Mononuclear cell (primary cell): ENCODE measurements at regions not wholly inside any gene's neighbourhood (a gene's known extent, or its start where the extent isn't known, plus 50 kb on each side); places are given as distances from the start of the nearest gene placed in this dataset.

Experiments used
- H3K27me3 ChIP-seq: 2 replicates; pipeline ENCODE4 v1.6.0; 2011; ENCODE audit warnings: low read length, control low read depth; ENCODE audit not compliant: insufficient read depth
- H3K4me1 ChIP-seq: 2 replicates; pipeline ENCODE4 v1.5.1; 2011; ENCODE audit warnings: mild to moderate bottlenecking, low read length, control low read depth; ENCODE audit not compliant: insufficient read depth
- H3K4me3 ChIP-seq: 2 replicates; pipeline ENCODE4 v1.5.1; 2011; ENCODE audit warnings: mild to moderate bottlenecking, low read length, moderate library complexity
- H3K9me3 ChIP-seq: 2 replicates; pipeline ENCODE4 v1.5.1; 2011; ENCODE audit warnings: low read depth, mild to moderate bottlenecking, control low read depth, low read length

GRCh38 chrX:40420899-40421729 lies 159.7 kb upstream of the ATP6AP2 start:
- H3K9me3 ChIP-seq, result no peaks in the 10 kb centered on the region
- no peak overlapping the region for H3K4me3 ChIP-seq
- H3K27me3 ChIP-seq, result no peaks in the 10 kb centered on the region
- H3K4me1 ChIP-seq, result peaks cover 13% of the 10 kb centered on the region

- H3K4me3 ChIP-seq, result no peak overlapping the region
- H3K27me3 ChIP-seq, result no peaks in the 10 kb centered on the region
- H3K4me1 ChIP-seq, result peaks cover 13% of the 10 kb centered on the region
- no peaks in the 10 kb centered on the region for H3K9me3 ChIP-seq
Measured at GRCh38 chrX:40418813-40419195, 162.0 kb upstream of the ATP6AP2 start.

GRCh38 chrX:40418146-40418812 lies 162.5 kb upstream of the ATP6AP2 start:
- Histone ChIP-seq H3K9me3 (no peaks in the 10 kb centered on the region), H3K4me3 (no peak overlapping the region), H3K27me3 (no peaks in the 10 kb centered on the region), H3K4me1 (peaks cover 13% of the 10 kb centered on the region)

- H3K4me1 ChIP-seq, result peaks cover 13% of the 10 kb centered on the region
- no peak overlapping the region for H3K4me3 ChIP-seq
- no peaks in the 10 kb centered on the region for H3K9me3 ChIP-seq
- H3K27me3 ChIP-seq, result no peaks in the 10 kb centered on the region
Measured at GRCh38 chrX:40415675-40416074, 165.1 kb upstream of the ATP6AP2 start.

GRCh38 chrX:40414335-40414734 lies 166.4 kb upstream of the ATP6AP2 start:
- Histone ChIP-seq H3K4me3 (no peak overlapping the region), H3K4me1 (peaks cover 11% of the 10 kb centered on the region), H3K27me3 (no peaks in the 10 kb centered on the region), H3K9me3 (no peaks in the 10 kb centered on the region)

GRCh38 chrX:40411340-40412111 lies 169.2 kb upstream of the ATP6AP2 start:
- H3K4me3 ChIP-seq, result no peak overlapping the region
- H3K9me3 ChIP-seq, result no peaks in the 10 kb centered on the region
- no peaks in the 10 kb centered on the region for H3K4me1 ChIP-seq
- no peaks in the 10 kb centered on the region for H3K27me3 ChIP-seq

GRCh38 chrX:40410859-40411258 lies 169.9 kb upstream of the ATP6AP2 start:
- Histone ChIP-seq H3K4me3 (no peak overlapping the region), H3K27me3 (no peaks in the 10 kb centered on the region), H3K9me3 (no peaks in the 10 kb centered on the region), H3K4me1 (peaks cover 6% of the 10 kb centered on the region)

- no peaks in the 10 kb centered on the region for H3K27me3 ChIP-seq
- peaks cover 9% of the 10 kb centered on the region for H3K4me1 ChIP-seq
- H3K9me3 ChIP-seq, result no peaks in the 10 kb centered on the region
- H3K4me3 ChIP-seq, result no peak overlapping the region
Measured at GRCh38 chrX:40406330-40406859, 174.4 kb upstream of the ATP6AP2 start.

GRCh38 chrX:40405399-40405798 lies 175.4 kb upstream of the ATP6AP2 start:
- Histone ChIP-seq H3K4me3 (no peak overlapping the region), H3K9me3 (no peaks in the 10 kb centered on the region), H3K27me3 (no peaks in the 10 kb centered on the region), H3K4me1 (peaks cover 9% of the 10 kb centered on the region)

- Histone ChIP-seq H3K27me3 (no peaks in the 10 kb centered on the region), H3K9me3 (no peaks in the 10 kb centered on the region)
Measured at GRCh38 chrX:40403757-40404156, 177.0 kb upstream of the ATP6AP2 start.

GRCh38 chrX:40402831-40403533 lies 177.8 kb upstream of the ATP6AP2 start:
- Histone ChIP-seq H3K4me1 (peaks cover 9% of the 10 kb centered on the region), H3K27me3 (no peaks in the 10 kb centered on the region), H3K4me3 (no peak overlapping the region), H3K9me3 (no peaks in the 10 kb centered on the region)

More at GRCh38 chrX:40403757-40404156, 177.0 kb upstream of the ATP6AP2 start:
- H3K4me3 ChIP-seq, result no peak overlapping the region
- H3K4me1 ChIP-seq, result peaks cover 9% of the 10 kb centered on the region

- Histone ChIP-seq H3K27me3 (no peaks in the 10 kb centered on the region), H3K4me3 (no peak overlapping the region), H3K9me3 (no peaks in the 10 kb centered on the region), H3K4me1 (no peaks in the 10 kb centered on the region)
Measured at GRCh38 chrX:40395102-40395501, 185.7 kb upstream of the ATP6AP2 start.

- H3K4me1 ChIP-seq, result no peaks in the 10 kb centered on the region
- H3K27me3 ChIP-seq, result no peaks in the 10 kb centered on the region
- H3K9me3 ChIP-seq, result no peaks in the 10 kb centered on the region
- H3K4me3 ChIP-seq, result no peak overlapping the region
Measured at GRCh38 chrX:40394302-40394701, 186.5 kb upstream of the ATP6AP2 start.

- Histone ChIP-seq H3K4me3 (no peak overlapping the region), H3K4me1 (no peaks in the 10 kb centered on the region), H3K27me3 (no peaks in the 10 kb centered on the region), H3K9me3 (no peaks in the 10 kb centered on the region)
Measured at GRCh38 chrX:40392599-40392998, 188.2 kb upstream of the ATP6AP2 start.
